DMS114 treated with DMSO at 0.1 percent for 48 hours (cell line): ENCODE measurements at regions not wholly inside any gene's neighbourhood (a gene's known extent, or its start where the extent isn't known, plus 50 kb on each side); places are given as distances from the start of the nearest gene placed in this dataset.
"Not testable (repeated sequence)": the region's sequence is repeated elsewhere in the genome, so short reads cannot be mapped to it uniquely, and the experiment has no call there.

ENCODE experiments used
- DNase-seq: peaks from one replicate; lab custom pipeline; 2025; ENCODE audit not compliant: unreplicated experiment; lab: John Stamatoyannopoulos, UW

- DNase-seq, result no peak
Measured at GRCh38 chr13:87736849-87737385, 65.7 kb downstream of the SLITRK5 start.

GRCh38 chr13:87754097-87754496 is 82.9 kb downstream of the SLITRK5 start:
- DNase-seq, result no peak

GRCh38 chr13:87769445-87769844 is 98.3 kb downstream of the SLITRK5 start:
- DNase-seq, result no peak

GRCh38 chr13:87777387-87777786 is 106.2 kb downstream of the SLITRK5 start:
- DNase-seq, result no peak

- no peak for DNase-seq
Measured at GRCh38 chr13:87778128-87778527, 107.0 kb downstream of the SLITRK5 start.

- no peak for DNase-seq
Measured at GRCh38 chr13:87779426-87779825, 108.3 kb downstream of the SLITRK5 start.

- no peak for DNase-seq
Measured at GRCh38 chr13:87783366-87783765, 112.2 kb downstream of the SLITRK5 start.

GRCh38 chr13:87788363-87788762 is 117.2 kb downstream of the SLITRK5 start:
- no peak for DNase-seq

GRCh38 chr13:87792878-87793277 is 121.7 kb downstream of the SLITRK5 start:
- DNase-seq, result no peak

- no peak for DNase-seq
Measured at GRCh38 chr13:87798536-87798935, 127.4 kb downstream of the SLITRK5 start.

GRCh38 chr13:87810391-87810801 is 139.2 kb downstream of the SLITRK5 start:
- DNase-seq, result no peak

- DNase-seq, result no peak
Measured at GRCh38 chr13:87810920-87811344, 139.8 kb downstream of the SLITRK5 start.

- DNase-seq, result no peak
Measured at GRCh38 chr13:87814403-87814802, 143.2 kb downstream of the SLITRK5 start.

GRCh38 chr13:87820241-87820640 is 149.1 kb downstream of the SLITRK5 start:
- DNase-seq, result no peak

- DNase-seq, result no peak
Measured at GRCh38 chr13:87821512-87821911, 150.3 kb downstream of the SLITRK5 start.

GRCh38 chr13:87826301-87826700 is 155.1 kb downstream of the SLITRK5 start:
- not testable (repeated sequence) for DNase-seq

- DNase-seq, result no peak
Measured at GRCh38 chr13:87827479-87827878, 156.3 kb downstream of the SLITRK5 start.

- no peak for DNase-seq
Measured at GRCh38 chr13:87837522-87837921, 166.4 kb downstream of the SLITRK5 start.

- no peak for DNase-seq
Measured at GRCh38 chr13:87837946-87838345, 166.8 kb downstream of the SLITRK5 start.

- DNase-seq, result no peak
Measured at GRCh38 chr13:87851410-87851809, 180.2 kb downstream of the SLITRK5 start.

- no peak for DNase-seq
Measured at GRCh38 chr13:87855553-87855952, 184.4 kb downstream of the SLITRK5 start.

- no peak for DNase-seq
Measured at GRCh38 chr13:87859261-87859660, 188.1 kb downstream of the SLITRK5 start.

GRCh38 chr13:87867426-87867825 is 196.3 kb downstream of the SLITRK5 start:
- no peak for DNase-seq
